Jurkat, Clone E6-1 (cell line): ENCODE measurements at regions not wholly inside any gene's neighbourhood (a gene's known extent, or its start where the extent isn't known, plus 50 kb on each side); places are given as distances from the start of the nearest gene placed in this dataset.

ENCODE experiments used
- DNase-seq: peaks from one replicate; pipeline ENCODE4 v3.0.0-alpha.2; 2011; ENCODE audit warnings: low read depth, low spot score
- H3K4me3 ChIP-seq: 2 replicates; pipeline ENCODE4 v1.5.1; 2011; ENCODE audit warnings: mild to moderate bottlenecking, low read length, control low read depth, moderate library complexity

DNA sequence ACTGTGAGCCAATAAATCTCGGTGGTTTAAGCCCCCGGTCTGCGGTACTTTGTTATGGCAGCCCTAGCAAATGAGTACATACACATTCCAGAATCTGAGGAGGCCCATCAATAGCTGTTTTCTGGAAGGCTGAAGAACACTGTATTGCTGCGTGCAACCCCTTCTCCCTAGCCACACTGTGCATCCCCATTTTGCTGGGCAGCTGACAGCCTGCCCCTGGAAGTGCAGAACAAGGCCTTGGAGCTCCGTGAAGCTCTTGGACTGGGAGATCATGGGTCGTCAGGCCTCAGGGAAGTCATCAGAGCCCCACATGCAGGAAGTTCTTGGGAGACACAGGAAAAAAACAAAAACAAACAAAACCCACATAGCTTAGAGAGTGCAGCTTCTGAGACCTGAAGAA, 90.6 kb upstream of the ST6GAL2 start:
- no peak overlapping the region for H3K4me3 ChIP-seq
- DNase-seq = no peak

DNA sequence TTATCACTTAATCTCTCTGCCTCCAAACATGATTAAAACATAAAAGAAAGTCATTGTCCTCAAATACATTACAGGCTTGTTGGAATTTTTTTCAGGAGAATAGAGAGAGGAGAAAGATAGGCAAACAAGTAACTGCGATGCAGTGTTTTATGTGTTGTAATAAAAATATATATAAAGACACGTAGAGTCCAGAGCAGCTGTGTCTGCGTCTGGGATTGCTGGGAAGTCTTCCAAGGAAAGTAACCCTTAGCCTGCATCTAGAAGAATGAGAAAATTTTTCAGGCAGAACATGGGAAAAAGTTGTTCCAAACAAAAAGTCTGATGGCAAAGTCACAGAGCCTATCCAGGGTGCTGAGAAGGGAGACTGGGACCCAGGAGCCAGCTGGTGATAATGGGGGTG, 91.8 kb upstream of the ST6GAL2 start:
- no peak overlapping the region for H3K4me3 ChIP-seq

DNA sequence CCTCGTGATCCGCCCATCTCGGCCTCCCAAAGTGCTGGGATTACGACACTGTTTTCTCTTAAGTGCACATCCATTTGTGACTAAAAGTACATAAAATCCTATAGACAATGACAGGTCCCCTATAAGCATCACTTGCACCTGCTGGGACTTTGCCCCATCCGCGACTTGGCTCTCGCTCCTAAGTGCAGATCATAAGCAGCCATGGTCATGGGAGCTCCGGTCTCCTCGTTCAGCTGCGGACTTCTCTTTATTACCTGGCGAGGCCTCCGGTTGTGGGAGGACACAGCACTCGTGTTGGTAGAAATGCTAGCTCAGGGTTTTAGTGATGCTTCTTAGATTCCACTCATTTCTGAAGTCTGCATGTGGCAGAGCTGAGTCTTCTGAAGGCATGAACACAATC, 92.7 kb upstream of the ST6GAL2 start:
- no peak for DNase-seq
- H3K4me3 ChIP-seq = no peak overlapping the region

More for the DNA sequence above, 91.8 kb upstream of the ST6GAL2 start:
- DNase-seq = no peak

DNA sequence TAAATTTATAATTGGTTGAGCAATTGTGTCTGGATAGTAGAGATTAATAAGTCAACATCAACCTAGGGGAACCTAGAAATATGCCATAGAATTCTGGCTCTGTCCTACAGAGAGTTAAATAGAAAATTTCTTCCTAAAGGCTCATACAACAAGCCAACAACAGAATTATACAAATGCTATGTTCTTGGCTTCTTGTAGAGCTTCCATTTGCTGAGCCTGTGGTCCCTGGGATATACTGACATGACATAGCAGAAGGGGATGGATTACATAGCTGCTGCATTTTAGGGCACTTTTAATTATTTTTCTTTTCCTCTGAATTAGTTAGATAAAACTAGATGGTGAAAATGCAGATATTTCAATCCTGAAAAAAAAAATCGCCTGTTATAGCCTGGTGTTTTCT, 95.5 kb upstream of the ST6GAL2 start:
- no peak for DNase-seq
- no peak overlapping the region for H3K4me3 ChIP-seq

DNA sequence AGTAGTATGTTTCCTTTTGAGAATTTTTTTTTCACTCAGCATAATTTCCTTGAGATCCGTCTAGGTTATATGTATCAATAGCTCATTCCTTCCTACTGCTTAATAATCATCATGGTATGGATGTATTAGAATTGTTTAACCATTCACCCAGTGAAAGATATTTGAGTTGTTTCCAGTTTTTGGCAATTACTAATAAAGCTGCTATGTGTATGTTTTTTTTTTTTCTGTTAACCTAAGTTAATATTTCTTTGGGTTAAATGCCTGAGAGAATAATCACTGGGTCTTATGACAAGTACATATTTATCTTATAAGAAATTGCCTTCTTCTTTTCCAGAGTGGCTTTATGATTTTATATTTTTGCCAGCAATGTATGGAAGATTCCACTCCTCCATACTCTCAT, 96.4 kb upstream of the ST6GAL2 start:
- DNase-seq = no peak
- no peak overlapping the region for H3K4me3 ChIP-seq

DNA sequence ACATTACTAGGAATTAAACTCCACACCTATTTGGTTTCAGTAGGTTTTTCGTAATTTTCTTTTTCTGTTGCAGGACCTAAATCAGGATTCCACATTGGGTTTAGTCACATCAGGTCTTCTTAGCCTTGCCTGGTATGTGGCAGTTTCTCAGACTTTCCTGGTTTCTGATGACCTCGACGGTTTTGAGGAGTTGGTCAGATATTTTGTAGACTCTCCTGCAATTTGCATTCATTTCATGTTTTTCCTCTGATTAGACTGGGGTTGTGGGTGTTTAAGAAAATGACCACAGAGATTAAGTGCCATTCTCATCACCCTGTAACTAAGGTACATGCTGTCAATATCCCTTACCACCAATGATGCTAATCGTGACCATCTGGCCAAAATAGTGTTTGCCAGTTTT, 97.3 kb upstream of the ST6GAL2 start:
- no peak overlapping the region for H3K4me3 ChIP-seq
- DNase-seq = no peak

DNA sequence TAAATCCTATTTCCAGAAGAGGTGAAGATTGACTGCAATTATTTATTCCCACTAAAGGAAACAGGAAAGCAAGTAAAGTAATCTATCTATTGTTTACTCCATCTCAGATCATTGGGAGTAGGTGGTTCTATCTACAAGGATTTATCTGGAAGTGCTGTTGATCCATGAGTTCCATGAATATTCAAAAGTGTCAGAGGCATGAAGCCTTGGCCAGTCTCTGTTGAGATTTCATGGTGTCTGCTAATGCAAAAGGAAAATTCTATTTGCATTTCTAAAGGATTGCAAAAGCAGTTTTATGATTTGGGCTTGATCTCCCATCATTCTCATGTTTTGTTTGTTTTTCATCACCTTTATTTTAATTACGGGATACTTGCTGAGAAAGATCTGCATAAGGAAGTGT, 102.4 kb upstream of the ST6GAL2 start:
- H3K4me3 ChIP-seq = no peak overlapping the region
- DNase-seq = no peak

DNA sequence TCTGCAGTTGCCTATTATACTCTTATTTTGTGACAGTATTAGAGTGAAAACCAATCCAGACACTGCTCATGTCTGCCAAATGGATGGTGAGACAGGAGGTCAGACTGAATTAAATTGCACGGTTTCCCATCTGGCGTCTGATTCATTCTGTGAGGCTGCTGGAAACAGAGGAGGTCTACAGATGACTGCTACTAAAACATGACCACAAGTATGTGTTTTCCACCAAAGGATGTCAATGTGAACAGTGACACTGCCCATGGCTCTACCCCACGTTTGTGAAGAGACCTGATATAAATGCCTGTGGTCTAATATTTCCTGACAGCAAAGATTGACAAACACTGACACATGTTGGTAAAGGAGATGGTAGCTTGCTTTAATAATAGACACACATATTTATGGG, 104.3 kb upstream of the ST6GAL2 start:
- DNase-seq = no peak
- no peak overlapping the region for H3K4me3 ChIP-seq

DNA sequence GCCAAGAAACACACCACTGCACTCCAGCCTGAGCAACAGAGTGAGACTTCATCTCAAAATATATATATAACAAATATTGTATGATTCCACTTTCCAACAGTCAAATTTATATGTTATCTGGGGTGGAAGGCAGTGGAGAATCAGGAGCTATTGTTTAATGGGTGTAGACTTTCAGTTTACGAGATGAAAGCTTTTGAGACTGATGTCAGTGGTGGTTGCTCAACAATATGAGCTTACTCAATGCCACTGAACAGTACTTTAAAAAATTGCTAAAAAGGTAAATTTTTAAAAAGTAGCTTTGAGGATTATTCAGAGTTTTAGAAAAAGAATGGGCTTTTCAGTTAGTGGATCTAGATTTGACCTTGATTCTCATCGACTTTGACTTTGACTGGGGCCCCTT, 105.9 kb upstream of the ST6GAL2 start:
- no peak for DNase-seq
- no peak overlapping the region for H3K4me3 ChIP-seq

DNA sequence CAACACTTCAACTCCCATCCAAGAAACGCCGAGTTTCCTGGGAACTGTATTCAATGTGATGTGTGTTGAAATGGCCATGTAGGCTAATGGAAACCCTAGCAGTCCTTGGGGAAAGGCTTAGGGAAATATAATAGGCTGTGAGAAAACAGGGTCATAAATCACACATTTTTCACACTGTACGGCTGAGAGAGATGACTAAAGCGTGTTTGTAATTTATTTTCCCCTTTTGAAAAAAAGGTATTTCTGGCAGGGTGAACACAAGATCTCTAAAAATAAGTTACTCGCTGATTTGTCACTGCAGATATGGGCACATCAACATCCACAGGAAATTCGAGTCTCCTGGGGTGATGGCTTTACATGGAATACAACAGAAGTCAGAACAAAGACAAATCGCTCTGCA, 109.6 kb upstream of the ST6GAL2 start:
- DNase-seq = no peak

DNA sequence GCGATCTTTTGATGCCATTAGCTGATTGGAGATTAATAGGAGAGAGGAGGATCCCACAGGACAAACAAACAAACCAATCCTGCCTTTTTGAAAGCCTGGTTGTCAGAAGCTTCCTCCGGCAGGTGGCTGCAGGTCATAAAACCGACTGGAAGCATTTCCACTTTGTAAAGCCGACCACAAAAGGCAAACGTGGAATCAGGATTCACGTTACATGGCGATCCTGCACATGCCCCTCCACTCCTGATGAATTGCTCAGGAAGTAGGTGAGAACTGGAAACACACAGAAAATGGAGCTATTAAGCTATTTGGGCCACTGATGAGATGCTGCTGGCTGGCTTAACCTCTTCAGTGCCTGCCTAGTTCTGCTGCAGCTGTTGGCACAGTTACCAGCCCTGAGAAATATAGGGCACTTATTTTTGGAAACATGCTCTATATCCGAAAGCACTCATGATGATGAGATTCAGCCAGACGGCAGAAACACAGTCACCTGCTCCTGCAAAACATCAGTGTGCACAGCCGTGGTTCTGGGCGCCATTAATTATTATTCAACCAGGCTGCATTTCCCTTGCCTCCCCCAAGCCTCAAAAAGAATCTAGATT, 110.3 kb upstream of the ST6GAL2 start:
- DNase-seq = no peak
- no peak overlapping the region for H3K4me3 ChIP-seq

More for the DNA sequence above, 109.6 kb upstream of the ST6GAL2 start:
- H3K4me3 ChIP-seq = no peak overlapping the region

DNA sequence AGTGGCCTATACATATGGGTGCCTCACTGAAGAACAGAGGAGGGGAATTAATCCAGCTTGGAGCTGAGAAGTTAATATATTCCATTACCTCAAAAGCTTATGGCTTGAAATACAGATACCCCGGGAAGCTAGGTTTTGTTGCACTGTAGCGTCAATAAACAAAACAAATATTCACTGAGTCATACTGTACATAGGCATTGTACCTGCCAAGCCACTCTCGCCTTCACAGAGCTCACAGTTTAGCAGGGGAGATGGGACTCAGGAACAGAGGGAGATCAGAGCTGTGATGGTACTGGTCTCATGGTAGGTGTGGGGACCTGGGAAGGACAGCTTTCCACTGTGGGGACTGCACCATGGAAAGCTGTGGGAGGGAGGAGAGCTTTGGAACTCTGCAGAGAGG, 111.2 kb upstream of the ST6GAL2 start:
- no peak for DNase-seq
- H3K4me3 ChIP-seq = no peak overlapping the region

DNA sequence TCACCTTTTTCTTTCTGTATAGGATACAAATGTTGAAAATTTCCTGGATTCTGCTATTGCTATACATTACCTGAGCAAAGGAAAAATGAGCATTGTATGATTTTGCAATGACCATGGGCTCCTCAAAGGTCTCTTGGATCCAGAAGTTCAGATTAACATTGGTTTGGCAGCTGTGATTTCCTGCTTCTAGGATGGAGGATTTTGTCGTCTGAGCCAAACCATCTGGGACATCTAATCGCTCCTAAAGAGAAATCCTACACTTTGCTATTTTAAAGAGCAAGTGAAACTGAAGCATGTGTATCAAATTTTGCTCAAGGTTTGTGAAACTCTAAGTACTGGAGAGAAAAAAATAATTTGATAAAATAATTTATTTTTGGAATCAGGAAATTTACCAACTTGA, 115.1 kb upstream of the ST6GAL2 start:
- no peak for DNase-seq
- no peak overlapping the region for H3K4me3 ChIP-seq

DNA sequence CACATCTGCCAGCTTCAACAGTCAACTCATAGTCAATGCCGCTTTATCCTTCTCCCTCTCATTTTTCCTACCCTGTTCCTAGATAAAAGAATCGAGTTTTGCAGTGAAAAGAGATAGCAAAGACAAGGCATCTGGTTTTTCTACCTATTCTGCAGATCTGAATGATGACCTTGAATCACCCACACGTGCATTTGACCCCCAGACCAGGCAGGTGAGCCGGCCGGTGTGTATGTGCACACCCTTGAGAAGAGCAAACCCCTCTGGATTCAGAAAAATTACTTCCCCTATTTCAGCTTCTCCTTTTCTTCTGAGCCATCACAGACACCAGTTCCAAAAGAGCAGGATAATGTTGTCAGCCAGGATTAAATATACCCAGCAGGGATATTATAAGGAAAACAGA, 115.6 kb upstream of the ST6GAL2 start:
- no peak for DNase-seq

DNA sequence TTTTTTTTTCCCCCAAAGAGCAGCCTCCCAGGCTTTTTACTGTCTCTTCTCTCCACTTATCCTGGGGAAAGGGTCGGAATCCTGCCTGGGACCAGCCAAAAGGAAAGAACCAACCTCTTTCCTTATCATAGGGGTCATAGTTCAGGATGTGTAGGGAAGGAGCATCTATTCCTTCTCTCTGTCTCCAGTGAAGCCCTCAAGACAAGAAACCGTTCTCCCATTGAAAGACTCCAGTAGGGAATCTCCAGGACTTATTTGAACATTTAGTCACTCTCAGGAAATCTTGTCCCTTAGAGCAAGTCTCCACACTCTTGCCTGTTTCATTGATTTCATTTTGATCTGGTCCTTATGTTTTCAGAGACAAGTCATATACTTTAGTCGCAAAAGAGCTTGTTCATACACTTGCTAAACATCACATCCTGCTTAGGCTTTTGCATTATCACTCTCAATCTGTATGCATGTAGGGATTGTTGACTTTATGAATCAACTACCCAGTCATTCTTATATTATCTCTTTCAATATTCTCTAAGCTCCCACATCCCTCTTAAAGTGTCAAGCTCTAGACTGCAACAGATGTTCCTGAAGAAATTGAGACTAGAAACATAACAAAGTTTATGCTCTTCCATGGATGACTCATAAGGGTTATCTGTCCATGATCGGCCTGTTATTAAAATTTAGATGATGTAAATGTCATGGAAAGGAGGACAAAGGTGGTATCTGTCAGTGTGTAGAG, 116.2 kb upstream of the ST6GAL2 start:
- DNase-seq = no peak

More for the DNA sequence above, 115.6 kb upstream of the ST6GAL2 start:
- H3K4me3 ChIP-seq = no peak overlapping the region

DNA sequence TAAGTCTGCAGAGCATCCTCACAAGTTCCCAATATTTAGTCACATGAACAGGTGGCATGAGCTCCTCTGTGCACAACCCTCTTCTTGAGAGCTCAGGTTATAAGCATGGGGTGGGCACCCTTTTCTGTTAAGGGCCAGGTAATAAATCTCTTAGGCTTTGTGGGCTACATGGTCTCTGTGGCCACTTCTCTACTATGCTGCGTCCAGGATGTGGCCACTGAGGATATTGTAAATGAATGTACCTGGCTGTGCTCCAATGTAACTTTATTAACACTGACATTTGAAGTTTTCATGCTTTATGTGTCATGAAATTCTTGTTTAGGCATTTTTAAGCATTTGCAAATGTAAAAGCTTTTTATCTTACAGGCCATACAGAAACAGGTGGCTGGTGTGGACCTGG, 116.8 kb upstream of the ST6GAL2 start:
- H3K4me3 ChIP-seq = no peak overlapping the region
- DNase-seq = no peak

More for the DNA sequence above, 116.2 kb upstream of the ST6GAL2 start:
- H3K4me3 ChIP-seq = no peak overlapping the region

DNA sequence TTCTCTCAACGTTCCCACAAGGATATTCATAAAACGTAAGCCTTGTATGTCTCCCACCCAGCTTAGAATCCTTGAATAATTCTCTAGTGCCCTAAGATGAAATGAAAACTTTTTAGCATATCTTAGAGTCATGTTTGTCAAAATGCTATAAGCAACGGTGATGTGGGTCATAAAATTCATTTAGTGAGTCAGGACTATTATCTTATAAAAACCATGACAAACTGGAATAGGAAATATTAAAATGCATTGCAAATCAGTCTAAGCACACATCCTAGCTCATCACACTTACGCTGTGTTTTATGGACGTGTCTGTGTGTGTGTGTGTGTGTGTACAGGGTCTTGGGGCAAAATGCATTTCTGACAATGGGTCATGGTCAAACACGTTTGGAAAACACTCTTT, 119.9 kb upstream of the ST6GAL2 start:
- no peak for DNase-seq
- no peak overlapping the region for H3K4me3 ChIP-seq

DNA sequence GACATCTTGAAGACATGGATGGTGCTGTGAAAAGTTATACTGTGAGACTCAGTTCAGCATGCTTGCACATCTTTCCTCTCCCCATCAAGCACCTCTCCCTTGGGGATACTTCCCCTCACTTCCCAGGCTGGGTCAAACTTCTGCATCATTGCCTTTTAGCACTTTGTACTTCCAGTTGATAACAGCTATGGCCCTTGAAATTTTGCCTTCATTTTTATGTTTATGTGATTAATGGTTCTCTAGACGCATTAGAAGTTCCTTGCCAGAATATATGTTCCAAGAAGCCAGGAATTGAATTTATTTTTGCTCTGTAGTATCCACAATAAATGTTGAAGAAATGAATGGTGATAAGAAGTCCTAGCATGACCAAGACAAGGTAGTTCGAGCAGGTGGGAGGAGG, 120.9 kb upstream of the ST6GAL2 start:
- H3K4me3 ChIP-seq = no peak overlapping the region
- no peak for DNase-seq

DNA sequence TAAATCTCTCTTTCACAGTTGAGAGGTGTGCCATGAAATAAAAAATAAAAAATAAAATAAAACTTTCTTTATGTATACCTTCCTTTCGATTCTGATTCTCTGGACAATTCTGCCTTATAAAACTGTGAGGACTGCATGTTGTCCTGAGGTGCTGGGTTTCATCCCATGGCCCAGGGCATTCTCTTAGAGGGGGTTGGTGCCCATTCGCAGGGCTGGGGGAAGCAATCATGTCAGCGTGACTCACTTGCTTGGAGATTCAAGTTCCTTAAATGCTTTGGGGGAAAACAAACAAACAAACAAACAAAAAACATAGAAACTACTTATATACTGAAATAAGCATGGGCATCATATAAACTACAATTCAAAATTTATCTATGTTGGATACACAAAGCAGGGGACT, 122.0 kb upstream of the ST6GAL2 start:
- no peak overlapping the region for H3K4me3 ChIP-seq
- no peak for DNase-seq

DNA sequence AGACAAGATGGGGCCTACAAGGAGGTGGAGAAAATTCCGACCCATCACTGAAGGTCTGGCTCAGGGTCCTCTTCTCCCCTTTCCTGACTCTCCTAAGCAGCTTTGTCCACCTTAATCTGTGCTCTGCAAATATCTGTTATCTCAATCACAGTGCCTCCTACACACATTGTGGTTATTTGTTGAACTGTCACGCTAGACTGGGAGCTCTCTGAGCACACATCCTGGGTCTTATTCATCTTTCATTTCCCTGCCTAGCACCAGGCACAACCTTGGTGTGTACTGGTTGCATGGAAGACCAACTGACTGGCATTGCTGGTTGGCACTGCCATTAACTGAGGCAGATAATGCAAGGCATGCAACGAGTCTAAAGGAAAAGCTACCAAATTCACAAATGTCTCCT, 122.9 kb upstream of the ST6GAL2 start:
- H3K4me3 ChIP-seq = no peak overlapping the region
- DNase-seq = no peak

DNA sequence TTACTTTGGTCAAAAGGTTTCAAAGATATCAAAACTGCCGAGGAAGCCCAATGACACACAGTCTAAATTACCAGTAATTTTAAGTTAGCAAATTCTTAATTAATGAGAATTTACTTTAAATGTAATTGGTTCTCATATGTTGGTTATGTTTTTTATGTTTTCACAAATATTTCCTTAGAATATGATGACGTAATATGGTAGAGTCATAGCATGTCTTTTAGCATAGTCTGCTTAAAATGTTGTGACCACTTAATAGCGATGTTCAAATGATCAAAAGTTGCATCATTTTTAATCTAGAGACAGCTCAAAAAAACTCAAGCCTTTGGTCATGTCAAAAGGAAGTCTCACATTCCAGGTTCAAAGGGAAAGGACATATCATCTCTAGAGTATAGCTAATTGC, 123.3 kb upstream of the ST6GAL2 start:
- no peak for DNase-seq
- H3K4me3 ChIP-seq = no peak overlapping the region
